GM12874 (cell line): ENCODE measurements at regions not wholly inside any gene's neighbourhood (a gene's known extent, or its start where the extent isn't known, plus 50 kb on each side); places are given as distances from the start of the nearest gene placed in this dataset.

ENCODE experiments used
- TF ChIP-seq, protein P1 (sequence below): IDR thresholded peaks from 2 replicates; pipeline ENCODE4 v1.5.1; 2011; ENCODE audit warnings: low read depth, mild to moderate bottlenecking, control low read depth, low read length, moderate library complexity; ENCODE audit not compliant: insufficient read depth

DNA sequence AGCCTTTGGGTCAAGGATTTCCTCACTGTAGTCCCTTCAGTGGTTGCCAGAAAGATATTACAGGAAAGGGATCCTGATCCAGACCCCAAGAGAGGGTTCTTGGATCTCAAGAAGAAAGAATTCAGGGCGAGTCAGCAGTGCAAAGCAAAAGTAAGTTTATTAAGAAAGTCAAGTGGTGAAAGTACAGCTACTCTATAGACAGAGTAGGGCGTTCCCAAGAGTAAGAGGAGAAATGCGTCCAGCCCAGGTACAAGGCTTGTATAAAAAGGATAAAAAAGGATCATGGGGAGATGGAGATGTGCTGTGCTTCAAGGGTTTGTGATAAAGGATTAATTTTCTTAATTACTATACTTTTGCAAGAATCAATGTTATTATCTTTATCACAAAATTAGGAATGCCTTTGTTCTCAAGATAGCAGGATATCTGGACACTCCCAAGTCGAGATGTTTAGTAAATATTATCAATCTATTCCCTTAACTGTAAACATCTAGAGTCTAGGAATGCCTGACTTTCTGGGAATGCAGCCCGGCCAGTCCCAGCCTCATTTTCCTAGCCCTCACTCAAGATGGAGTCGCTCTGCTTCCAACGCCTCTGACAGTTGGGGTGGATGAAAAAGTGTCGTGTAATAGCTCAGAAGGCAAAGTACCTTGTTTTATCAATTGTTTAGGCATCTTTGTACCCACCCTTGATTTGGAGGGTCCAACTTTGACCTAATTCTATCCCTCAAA, 360.7 kb downstream of the GPM6A start:
- TF ChIP-seq, protein P1, sequence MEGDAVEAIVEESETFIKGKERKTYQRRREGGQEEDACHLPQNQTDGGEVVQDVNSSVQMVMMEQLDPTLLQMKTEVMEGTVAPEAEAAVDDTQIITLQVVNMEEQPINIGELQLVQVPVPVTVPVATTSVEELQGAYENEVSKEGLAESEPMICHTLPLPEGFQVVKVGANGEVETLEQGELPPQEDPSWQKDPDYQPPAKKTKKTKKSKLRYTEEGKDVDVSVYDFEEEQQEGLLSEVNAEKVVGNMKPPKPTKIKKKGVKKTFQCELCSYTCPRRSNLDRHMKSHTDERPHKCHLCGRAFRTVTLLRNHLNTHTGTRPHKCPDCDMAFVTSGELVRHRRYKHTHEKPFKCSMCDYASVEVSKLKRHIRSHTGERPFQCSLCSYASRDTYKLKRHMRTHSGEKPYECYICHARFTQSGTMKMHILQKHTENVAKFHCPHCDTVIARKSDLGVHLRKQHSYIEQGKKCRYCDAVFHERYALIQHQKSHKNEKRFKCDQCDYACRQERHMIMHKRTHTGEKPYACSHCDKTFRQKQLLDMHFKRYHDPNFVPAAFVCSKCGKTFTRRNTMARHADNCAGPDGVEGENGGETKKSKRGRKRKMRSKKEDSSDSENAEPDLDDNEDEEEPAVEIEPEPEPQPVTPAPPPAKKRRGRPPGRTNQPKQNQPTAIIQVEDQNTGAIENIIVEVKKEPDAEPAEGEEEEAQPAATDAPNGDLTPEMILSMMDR, result no peak

DNA sequence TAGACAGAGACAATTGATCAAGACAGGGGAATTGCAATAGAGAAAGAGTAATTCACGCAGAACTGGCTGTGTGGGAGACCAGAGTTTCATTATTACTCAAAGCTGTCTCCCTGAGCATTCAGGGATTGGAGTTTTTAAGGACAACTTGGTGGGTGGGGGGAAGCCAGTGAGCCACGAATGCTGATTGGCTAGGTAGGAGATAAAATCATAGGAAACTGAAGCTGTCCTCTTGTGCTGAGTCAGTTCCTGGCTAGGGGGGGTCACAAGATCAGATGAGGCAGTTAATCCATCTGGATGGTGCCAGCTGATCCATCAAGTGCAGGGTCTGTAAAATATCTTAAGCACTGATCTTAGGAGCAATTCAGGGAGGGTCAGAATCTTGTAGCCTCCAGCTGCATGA, 358.6 kb downstream of the GPM6A start:
- TF ChIP-seq, protein P1, result no peak

DNA sequence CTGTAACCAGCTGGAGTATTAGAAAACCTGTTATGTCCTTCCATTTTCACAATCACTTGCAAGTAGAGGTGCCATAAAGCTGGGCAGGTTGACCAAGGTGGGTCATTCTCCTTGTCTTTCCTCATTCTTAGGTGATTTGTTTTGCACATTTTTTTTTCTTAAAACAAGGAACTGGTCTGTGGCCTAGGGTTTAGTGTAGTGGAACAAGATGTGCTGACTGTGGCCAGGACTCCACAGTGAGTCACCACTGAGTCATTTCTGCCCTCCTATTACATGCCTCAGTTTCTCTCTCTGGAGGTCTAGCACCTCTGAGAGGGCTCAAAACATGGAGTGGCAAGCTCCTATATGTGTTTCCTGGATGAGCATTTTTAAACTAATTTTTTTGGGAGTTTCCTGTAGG, 355.9 kb downstream of the GPM6A start:
- TF ChIP-seq, protein P1, result no peak

DNA sequence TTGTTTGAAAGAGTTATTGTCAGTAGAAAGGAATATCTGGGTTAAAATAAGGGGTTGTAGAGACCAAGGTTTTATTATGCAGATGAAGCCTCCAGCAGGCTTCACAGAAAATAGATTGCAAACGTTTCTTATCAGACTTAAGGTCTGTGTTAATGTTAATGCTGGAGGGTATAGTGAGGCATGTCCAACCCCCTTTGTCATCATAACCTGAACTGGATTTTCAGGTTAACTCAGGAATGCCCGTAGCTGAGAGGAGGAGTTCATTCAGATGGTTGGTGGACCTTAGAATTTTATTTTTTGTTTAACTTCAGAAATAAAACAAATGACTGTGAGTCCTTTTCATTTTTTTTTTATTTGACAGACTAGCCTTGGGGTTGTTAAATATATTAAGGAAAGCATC, 354.1 kb downstream of the GPM6A start:
- TF ChIP-seq, protein P1, result no peak

DNA sequence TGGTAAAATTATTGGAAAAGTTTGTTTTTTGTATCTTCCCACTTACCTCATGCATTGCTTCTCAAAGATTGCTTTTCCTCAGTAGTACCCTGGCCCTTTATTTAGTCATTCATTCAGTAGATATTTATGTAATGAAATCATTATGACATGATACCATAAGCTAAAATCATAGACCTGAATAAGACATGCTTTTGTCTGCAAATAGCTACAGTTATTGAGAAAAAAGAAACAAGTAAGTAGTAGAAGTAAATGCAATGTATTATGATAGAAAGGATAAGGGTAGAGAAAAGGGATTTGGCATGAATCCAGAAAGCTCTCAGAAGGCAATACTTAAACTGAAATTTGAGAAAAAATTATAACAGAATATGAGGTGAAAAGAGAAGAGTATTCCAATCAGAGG, 352.5 kb downstream of the GPM6A start:
- TF ChIP-seq, protein P1, result no peak

DNA sequence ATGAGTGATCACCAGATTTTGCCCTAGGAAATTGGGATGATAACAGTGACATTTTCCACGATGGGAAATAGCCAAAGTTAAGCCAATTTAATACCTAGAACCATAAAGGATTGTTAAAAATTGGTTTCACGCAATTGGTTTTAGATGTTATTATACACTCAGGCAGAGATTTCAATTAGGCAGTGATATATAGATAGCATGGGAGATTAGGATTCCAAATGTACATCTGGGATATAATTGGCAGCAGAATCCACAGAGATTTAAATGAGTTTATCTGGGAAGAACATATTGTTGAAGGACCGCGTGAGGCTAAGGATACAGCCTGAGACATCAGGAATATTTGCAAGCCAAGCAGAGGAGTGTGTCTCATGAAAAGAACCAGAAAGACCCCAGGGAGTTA, 351.6 kb downstream of the GPM6A start:
- TF ChIP-seq, protein P1, result no peak

DNA sequence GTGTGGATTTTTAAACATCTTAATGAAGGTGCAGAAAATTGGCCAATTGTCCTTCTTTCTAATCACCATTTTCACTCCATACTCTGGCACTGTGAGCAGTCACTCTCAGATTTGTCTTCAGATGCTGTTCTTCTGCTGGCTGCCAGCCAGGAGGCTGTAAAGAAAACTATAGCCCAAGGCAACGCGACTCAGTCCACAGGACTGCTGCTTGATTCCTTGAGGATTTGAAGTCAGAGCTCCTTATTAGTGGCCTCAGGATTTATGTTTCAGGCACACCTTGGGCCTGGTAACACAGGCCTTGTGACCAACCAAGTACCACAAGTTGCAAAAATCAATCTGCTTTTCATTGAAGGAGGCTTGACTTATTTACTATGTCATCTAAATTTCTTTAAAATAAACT, 342.6 kb downstream of the GPM6A start:
- TF ChIP-seq, protein P1, result no peak
